GM18507 (cell line): ENCODE measurements at regions not wholly inside any gene's neighbourhood (a gene's known extent, or its start where the extent isn't known, plus 50 kb on each side); places are given as distances from the start of the nearest gene placed in this dataset.
"Not testable (repeated sequence)": the region's sequence is repeated elsewhere in the genome, so short reads cannot be mapped to it uniquely, and the experiment has no call there.

Source experiments
- DNase-seq: peaks from one replicate; pipeline ENCODE4 v3.0.0; 2011; ENCODE audit warnings: low read depth; ENCODE audit not compliant: insufficient read length; ENCODE audit errors: extremely low spot score
- FAIRE-seq: peaks from 2 replicates; lab custom pipeline; 2011; peaks lifted over from hg19 to GRCh38; lab: Jason Lieb, UNC

DNA sequence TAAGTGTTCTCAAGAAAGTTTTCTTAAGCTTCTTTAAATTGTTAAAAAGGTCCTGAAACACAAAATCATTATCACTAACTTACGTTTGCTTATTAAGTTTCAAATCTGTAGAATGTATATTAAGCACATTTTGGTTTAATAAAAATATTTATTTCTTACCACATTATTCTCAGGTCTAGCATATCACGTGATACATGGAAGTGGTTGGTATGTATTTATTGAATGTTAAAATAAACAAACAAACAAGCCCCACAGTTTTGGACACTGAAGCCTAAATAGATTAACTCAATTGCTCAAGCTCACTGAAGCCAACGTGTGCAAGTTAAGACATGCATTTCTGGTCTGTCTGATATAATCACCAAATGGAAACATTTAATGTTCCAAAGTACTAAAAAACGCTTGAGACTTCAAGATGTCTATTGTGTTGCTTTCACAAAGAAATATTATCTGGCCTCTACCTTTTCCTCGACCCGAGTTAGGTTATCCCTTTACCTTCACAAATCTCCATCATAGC lies 1136.9 kb downstream of the TAF11L14 start:
- FAIRE-seq (no peak), DNase-seq (no peak)

DNA sequence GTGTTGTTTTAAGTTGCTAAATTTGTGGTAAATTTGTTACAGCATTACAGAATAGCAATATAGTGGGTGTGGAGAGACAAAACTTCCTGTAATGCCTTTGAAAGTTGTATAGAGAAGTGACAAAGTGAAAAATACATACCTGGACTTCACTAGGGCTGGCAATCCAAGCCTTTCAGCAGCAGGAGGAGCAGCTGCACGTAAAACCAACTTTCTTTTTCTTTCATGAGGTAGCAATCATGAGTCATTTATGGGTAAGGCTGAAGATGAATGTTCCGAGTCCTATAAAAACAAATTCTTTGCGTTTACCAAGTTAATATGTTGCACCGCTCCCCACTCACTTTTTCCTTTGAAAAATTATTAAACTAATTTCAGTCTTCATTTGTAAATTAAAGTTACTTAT lies 1138.2 kb downstream of the TAF11L14 start:
- FAIRE-seq, result no peak
- DNase-seq, result no peak

DNA sequence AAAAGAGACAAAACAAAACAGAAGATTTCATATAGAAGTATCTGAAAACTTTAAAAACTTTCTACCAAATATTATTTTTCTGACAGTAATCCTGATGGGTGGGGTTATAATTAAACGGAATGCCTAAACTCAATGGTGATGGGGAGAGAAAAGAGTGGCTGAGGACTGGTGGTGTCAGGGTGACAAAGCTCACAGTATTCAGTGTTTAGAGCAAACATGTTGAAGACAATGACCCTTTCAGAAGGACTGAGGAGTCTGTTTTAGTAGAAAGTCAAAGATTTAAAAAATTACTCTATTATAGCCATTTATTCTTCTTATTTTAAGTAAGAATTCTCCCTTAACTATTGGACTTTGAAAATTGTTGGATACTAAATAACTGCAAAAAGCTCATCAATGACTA lies 1144.0 kb downstream of the TAF11L14 start:
- FAIRE-seq (no peak), DNase-seq (no peak)

DNA sequence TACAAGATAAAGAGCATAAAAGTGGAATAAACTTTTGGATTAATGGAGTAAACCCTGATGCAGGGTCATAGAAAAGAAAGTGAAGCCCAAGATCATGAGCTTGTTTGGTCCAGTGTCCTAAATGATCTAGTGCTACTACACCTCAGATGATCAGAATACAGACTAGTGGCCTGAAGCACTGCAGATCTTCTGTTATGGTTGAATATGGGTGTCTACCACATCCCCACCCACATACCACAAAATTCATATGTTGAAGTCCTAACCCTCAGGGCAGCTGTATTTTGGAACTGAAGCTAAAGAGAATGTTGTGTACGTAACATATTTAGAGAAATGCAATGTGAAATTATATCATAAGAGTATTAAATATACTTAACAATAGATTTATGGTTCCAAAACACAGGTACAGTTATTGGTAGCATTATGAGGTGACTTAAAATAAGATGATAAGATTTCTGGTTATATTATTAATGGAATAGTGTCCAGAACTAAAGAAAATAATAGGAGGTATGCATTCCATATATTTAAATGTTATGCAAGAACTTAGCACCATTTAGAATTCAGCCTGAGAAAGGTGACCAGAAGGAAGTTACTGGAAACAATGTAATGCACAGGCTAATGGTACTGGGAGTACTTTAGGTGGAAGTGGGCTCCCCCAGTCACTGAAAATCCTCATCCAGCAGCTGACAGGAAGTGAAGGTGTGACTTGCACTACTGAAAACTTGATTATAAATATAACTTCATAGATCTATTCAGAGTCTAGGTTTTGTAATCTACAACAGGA lies 1155.1 kb downstream of the TAF11L14 start:
- FAIRE-seq (no peak), DNase-seq (no peak)

DNA sequence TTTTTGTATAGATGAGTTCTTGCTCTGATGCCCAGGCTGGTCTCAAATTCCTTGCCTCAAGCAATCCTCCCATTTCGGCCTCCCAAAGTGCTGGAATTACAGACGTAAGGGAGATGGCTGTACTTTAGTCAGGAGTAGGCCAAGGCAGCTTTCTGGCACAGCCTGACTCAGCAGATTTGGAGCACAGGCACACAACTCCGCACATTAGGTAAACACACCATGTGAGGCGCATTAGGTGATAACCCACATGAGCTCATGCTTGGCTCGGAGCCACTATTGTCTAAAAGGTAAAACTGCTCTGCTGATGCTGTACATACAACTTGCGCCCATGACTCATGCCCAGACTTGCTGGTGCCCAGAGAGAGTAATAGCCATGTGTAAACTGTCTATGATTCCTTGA lies 1157.9 kb downstream of the TAF11L14 start:
- FAIRE-seq (no peak), DNase-seq (no peak)

- DNase-seq (no peak), FAIRE-seq (no peak)
Observed at GRCh38 chr5:18797222-18797621, 1163.0 kb downstream of the TAF11L14 start.

GRCh38 chr5:18798058-18798457 lies 1163.8 kb downstream of the TAF11L14 start:
- DNase-seq (no peak), FAIRE-seq (no peak)

DNA sequence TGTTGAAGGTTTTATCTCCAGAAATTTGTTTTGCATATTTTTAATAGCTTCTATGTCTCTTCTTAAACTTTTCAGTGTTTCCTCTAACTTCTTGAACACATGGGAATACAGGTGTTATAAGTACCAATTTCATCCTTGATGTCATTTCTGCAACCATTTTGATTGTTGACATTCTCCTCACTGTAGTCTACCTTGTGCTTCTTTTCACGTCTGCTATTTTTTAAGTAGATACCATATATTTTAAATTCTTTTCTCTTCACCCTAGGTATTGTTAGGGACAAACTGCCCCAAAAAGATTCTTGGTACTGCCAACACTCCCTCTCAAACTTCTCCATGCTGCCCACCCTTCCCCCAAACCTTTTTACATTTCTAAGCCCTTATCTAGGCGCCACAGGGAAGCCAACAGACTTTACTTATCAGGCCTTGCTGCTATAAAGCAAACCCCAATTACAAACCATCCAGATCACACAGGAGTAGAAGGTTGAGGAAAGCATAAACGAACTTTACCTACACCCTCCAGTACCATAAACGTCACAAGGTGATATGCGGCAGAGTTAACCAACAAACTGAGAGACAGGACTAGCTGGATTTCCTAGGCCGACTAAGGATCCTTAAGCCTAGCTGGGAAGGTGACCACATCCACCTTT lies 1165.3 kb downstream of the TAF11L14 start:
- DNase-seq (no peak), FAIRE-seq (no peak)

GRCh38 chr5:18800293-18801025 lies 1166.2 kb downstream of the TAF11L14 start:
- no peak for DNase-seq
- no peak for FAIRE-seq

DNA sequence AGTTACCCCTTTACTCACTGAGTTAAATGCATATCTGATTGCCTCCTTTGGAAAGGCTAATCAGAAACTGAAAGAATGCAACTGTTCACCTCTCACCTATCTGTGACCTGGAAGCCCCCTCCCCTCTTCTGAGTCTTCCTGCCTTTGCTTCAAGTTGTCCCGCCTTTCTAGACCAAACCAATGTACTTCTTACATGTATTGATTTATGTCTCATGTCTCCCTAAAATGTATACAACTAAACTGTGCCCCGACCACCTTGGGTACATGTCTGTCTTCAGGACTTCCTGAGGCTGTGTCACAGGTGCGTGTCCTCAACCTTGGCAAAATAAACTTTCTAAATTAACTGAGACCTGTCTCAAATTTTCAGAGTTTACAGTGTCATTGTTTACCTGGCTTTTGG lies 1167.2 kb downstream of the TAF11L14 start:
- not testable (repeated sequence) for DNase-seq, FAIRE-seq

DNA sequence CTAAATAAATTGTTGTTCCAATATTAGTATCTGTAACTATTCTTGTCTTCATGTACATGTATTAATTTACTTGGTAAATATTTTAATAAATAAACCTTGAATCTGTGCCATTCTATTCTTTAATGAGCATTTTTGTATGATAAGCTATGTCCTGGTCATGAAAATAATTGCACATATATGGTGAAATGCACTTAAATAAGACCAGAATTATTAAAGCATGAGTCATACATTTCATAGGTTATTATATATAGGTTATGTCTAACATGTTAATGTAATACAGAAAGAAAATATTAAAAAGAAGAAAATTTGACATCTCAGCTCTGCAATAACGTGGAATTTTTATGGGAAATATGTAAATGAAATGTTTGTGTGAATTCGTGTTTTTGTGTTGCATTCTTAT lies 1168.1 kb downstream of the TAF11L14 start:
- no peak for FAIRE-seq
- DNase-seq, result no peak

GRCh38 chr5:18805376-18805775 lies 1171.1 kb downstream of the TAF11L14 start:
- no peak for DNase-seq
- no peak for FAIRE-seq

- FAIRE-seq (no peak), DNase-seq (no peak)
Observed at GRCh38 chr5:18807256-18808149, 1173.2 kb downstream of the TAF11L14 start.

- FAIRE-seq (no peak), DNase-seq (no peak)
Observed at GRCh38 chr5:18811661-18812060, 1176.3 kb downstream of the CDH18 start.

DNA sequence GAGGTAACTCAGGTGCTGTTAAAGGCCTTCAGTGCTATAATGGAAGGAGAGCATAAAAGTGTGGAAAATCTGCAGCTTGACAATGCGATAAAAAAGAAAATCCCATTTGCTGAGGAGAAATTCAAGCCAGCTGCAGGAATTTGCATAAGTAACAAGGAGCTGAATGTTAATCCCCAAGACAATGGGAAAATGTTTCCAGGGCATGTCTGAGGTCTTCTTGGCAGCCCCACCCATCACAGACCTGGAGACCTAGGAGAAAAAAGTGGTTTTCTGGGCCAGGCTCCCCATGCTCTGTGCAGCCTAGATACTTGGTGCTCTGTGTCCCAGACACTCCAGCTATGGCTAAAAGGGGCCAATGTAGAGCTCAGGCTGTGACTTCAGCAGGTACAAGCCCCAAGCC lies 1159.6 kb downstream of the CDH18 start:
- DNase-seq (no peak), FAIRE-seq (no peak)

GRCh38 chr5:18829539-18829938 lies 1158.5 kb downstream of the CDH18 start:
- DNase-seq (no peak), FAIRE-seq (no peak)

DNA sequence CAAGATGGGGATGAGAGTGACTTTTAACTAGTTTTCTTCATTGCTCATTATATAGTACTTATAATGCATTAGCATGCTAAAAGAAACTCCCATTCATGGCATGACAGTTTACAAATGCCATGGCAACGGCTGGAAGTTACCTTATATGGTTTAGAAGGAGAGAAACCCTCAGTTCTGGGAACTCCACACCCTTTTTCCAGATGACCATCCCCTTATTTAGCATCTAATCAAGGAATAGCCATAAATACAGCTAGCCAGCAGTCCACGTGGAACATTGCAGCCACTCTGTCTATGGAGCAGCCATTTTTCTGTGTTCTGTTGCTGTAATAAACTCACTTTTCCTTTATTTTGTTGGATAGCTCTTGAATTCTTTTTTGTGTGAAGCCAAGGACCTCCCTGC lies 1137.8 kb downstream of the CDH18 start:
- DNase-seq, result no peak
- FAIRE-seq, result no peak

DNA sequence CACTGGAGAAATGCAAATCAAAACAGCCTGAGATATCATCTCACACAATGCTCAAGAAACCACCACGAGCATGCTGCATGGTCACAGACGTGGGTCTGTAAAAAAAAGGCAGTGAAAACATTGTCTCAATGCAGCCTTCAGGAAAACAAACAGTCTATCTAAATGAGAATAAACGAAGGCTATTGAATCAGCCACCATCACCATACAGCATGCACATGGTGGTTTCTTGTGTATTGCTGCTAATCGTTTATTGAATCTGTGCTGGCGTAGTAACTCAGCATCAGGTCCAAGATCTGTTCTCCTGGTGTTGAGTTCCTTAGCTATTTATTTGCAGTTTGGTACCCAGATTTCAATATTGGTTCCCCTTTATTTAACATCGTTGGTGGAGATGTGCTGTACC lies 1115.0 kb downstream of the CDH18 start:
- FAIRE-seq, result no peak
- DNase-seq, result no peak

DNA sequence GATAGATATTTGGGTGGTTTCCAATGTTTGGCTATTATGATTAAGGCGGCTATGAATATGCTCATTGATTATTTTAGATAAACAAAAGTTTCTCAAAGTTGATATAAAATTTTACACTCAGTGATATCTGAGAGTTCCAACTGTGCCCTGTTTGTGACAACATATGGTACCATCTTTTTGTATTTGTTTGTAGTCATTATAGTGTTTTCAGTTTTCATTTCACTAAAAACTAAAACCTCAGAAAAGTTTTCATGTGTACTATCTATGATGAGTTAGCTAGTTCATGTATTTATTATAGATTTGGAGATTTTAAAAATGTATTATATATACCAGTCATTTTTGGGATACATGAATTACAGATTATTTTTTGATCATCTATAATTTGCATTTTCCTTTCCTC lies 1111.4 kb downstream of the CDH18 start:
- DNase-seq (no peak), FAIRE-seq (no peak)
